NT2/D1 (cell line): ENCODE measurements at regions not wholly inside any gene's neighbourhood (a gene's known extent, or its start where the extent isn't known, plus 50 kb on each side); places are given as distances from the start of the nearest gene placed in this dataset.

Experiments
- DNase-seq: peaks from one replicate; pipeline ENCODE4 v3.0.0-alpha.2; 2011; ENCODE audit warnings: low read depth, low spot score
- H3K27me3 ChIP-seq: 2 replicates; pipeline ENCODE4 v1.6.0; 2011; ENCODE audit warnings: mild to moderate bottlenecking; ENCODE audit not compliant: insufficient read length, insufficient read depth
- H3K36me3 ChIP-seq: 2 replicates; pipeline ENCODE4 v1.6.1; 2011; ENCODE audit warnings: mild to moderate bottlenecking, low read length, mixed read lengths; ENCODE audit not compliant: insufficient read depth, insufficient read length
- H3K4me1 ChIP-seq: 2 replicates; pipeline ENCODE4 v1.5.1; 2011; ENCODE audit not compliant: insufficient read depth, insufficient read length
- H3K4me3 ChIP-seq: 2 replicates; pipeline ENCODE4 v1.5.1; 2011; ENCODE audit warnings: low read depth; ENCODE audit not compliant: insufficient read length
- H3K9ac ChIP-seq: 2 replicates; pipeline ENCODE4 v1.6.0; 2011; ENCODE audit warnings: low read depth; ENCODE audit not compliant: insufficient read length
- H3K9me3 ChIP-seq: 2 replicates; pipeline ENCODE4 v1.5.1; 2011; ENCODE audit warnings: mild to moderate bottlenecking, low read length; ENCODE audit not compliant: insufficient read depth
- SUZ12 ChIP-seq: IDR thresholded peaks from 2 replicates; pipeline ENCODE4 v1.6.1; 2011; ENCODE audit not compliant: insufficient read length, insufficient read depth; ENCODE audit errors: extremely low read depth
- YY1 ChIP-seq: IDR thresholded peaks from 2 replicates; pipeline ENCODE4 v1.6.1; 2011; ENCODE audit not compliant: insufficient read length, insufficient read depth
- ZNF274 ChIP-seq: IDR thresholded peaks from 2 replicates; pipeline ENCODE4 v1.6.1; 2011; ENCODE audit warnings: mild to moderate bottlenecking, low read depth, low read length

- Histone ChIP-seq H3K9me3 (peaks cover 28% of the 10 kb centered on the region), H3K9ac (no peak overlapping the region), H3K4me3 (no peak overlapping the region), H3K4me1 (no peaks in the 10 kb centered on the region), H3K27me3 (no peaks in the 10 kb centered on the region), H3K36me3 (no peaks in the 10 kb centered on the region)
- DNase-seq: no peak
- TF ChIP-seq ZNF274: no peak
- no peak for TF ChIP-seq SUZ12
- no peak for TF ChIP-seq YY1
Observed at GRCh38 chr7:22025983-22026382, 80.3 kb upstream of the CDCA7L start.

GRCh38 chr7:22025075-22025474 is 79.4 kb upstream of the CDCA7L start:
- Histone ChIP-seq H3K4me1 (no peaks in the 10 kb centered on the region), H3K36me3 (no peaks in the 10 kb centered on the region), H3K27me3 (no peaks in the 10 kb centered on the region), H3K9ac (no peak overlapping the region), H3K4me3 (no peak overlapping the region), H3K9me3 (peaks cover 19% of the 10 kb centered on the region)
- TF ChIP-seq SUZ12: no peak
- no peak for TF ChIP-seq YY1
- no peak for TF ChIP-seq ZNF274
- no peak for DNase-seq

GRCh38 chr7:22019931-22020330 is 74.2 kb upstream of the CDCA7L start:
- TF ChIP-seq ZNF274: no peak
- TF ChIP-seq YY1: no peak
- no peak for TF ChIP-seq SUZ12
- Histone ChIP-seq H3K4me1 (no peaks in the 10 kb centered on the region), H3K9me3 (no peaks in the 10 kb centered on the region; the same call in 1 of the 2 replicates), H3K4me3 (no peak overlapping the region), H3K9ac (no peak overlapping the region), H3K36me3 (no peaks in the 10 kb centered on the region), H3K27me3 (no peaks in the 10 kb centered on the region)
- no peak for DNase-seq

GRCh38 chr7:22016507-22016906 is 70.8 kb upstream of the CDCA7L start:
- H3K9me3 ChIP-seq: no peaks in the 10 kb centered on the region
- DNase-seq: no peak
- no peaks in the 10 kb centered on the region for H3K4me1 ChIP-seq

GRCh38 chr7:22013711-22014110 is 68.0 kb upstream of the CDCA7L start:
- no peaks in the 10 kb centered on the region for H3K36me3 ChIP-seq
- no peak overlapping the region for H3K4me3 ChIP-seq
- no peaks in the 10 kb centered on the region for H3K4me1 ChIP-seq
- no peak overlapping the region for H3K9ac ChIP-seq
- H3K27me3 ChIP-seq: no peaks in the 10 kb centered on the region
- no peaks in the 10 kb centered on the region for H3K9me3 ChIP-seq
- no peak for DNase-seq
- TF ChIP-seq SUZ12: no peak
- no peak for TF ChIP-seq ZNF274
- no peak for TF ChIP-seq YY1

More at GRCh38 chr7:22016507-22016906, 70.8 kb upstream of the CDCA7L start:
- H3K9ac ChIP-seq: no peak overlapping the region
- TF ChIP-seq ZNF274: no peak
- no peaks in the 10 kb centered on the region for H3K36me3 ChIP-seq
- H3K27me3 ChIP-seq: no peaks in the 10 kb centered on the region
- no peak overlapping the region for H3K4me3 ChIP-seq

- Histone ChIP-seq H3K27me3 (no peaks in the 10 kb centered on the region), H3K36me3 (no peaks in the 10 kb centered on the region), H3K9me3 (no peaks in the 10 kb centered on the region), H3K9ac (no peak overlapping the region), H3K4me3 (no peak overlapping the region), H3K4me1 (no peaks in the 10 kb centered on the region)
- no peak for TF ChIP-seq SUZ12
- TF ChIP-seq YY1: no peak
- TF ChIP-seq ZNF274: no peak
- no peak for DNase-seq
Observed at GRCh38 chr7:22008683-22009082, 63.0 kb upstream of the CDCA7L start.

GRCh38 chr7:22008087-22008486 is 62.4 kb upstream of the CDCA7L start:
- H3K27me3 ChIP-seq: no peaks in the 10 kb centered on the region
- no peaks in the 10 kb centered on the region for H3K4me1 ChIP-seq
- no peak overlapping the region for H3K9ac ChIP-seq
- no peak overlapping the region for H3K4me3 ChIP-seq
- TF ChIP-seq ZNF274 (no peak), YY1 (no peak), SUZ12 (no peak)
- no peaks in the 10 kb centered on the region for H3K9me3 ChIP-seq
- no peak for DNase-seq
- no peaks in the 10 kb centered on the region for H3K36me3 ChIP-seq

- DNase-seq: no peak
- Histone ChIP-seq H3K9ac (no peak overlapping the region), H3K36me3 (no peaks in the 10 kb centered on the region), H3K9me3 (no peaks in the 10 kb centered on the region), H3K4me3 (no peak overlapping the region), H3K4me1 (no peaks in the 10 kb centered on the region), H3K27me3 (no peaks in the 10 kb centered on the region)
- no peak for TF ChIP-seq ZNF274
- TF ChIP-seq SUZ12: no peak
- no peak for TF ChIP-seq YY1
Observed at GRCh38 chr7:22005151-22005550, 59.5 kb upstream of the CDCA7L start.
